ENCODE measurements at regions not wholly inside any gene's neighbourhood (a gene's known extent, or its start where the extent isn't known, plus 50 kb on each side); places are given as distances from the start of the nearest gene placed in this dataset.

DNA sequence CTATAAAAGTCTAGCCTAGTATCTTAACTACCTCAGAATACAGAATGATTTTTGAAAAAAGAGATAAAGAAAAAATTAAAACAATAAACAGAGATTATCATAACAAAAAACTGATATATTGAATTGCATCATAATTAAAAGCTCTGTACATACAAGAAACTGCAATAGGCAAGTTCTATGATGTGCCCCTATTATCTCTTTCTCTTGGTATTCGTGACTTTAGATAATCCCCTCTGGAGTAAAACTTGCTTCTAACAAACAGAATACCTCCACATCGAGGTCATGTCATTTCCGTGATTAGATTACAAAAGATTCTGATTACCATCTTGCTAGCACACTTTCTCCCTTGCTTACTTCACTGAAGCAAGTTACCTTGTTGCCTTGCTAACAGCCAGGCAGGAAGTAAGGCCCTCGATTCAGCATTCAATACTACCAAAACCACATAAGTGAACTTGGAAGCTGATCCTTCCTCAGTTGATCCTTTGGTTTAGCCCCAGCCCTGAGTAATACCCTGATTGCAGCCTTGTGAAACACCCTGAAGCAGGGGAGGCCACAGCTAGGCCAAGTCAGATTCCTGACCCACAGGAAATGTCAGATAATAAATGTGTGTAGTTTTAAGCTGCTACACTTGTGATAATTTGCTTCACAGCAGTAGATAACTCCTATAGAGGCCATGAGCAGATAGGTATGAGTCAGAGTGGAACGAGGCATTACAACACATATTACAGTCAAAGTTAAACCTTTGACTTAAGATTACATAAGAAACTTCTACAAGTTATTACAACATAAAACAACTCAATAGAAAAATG, 53.7 kb upstream of the TMX4 start:
- Mint-ChIP-seq H3K9me3 (no peaks in the 10 kb centered on the region), H3K4me1 (peaks cover 6% of the 10 kb centered on the region), H3K36me3 (no peaks in the 10 kb centered on the region), H3K4me3 (no peak overlapping the region), H3K27me3 (no peaks in the 10 kb centered on the region), H3K27ac (no peak overlapping the region)
- DNase-seq, result no peak
- CTCF ChIA-PET, result no interaction called here

- no peak overlapping the region for H3K27ac Mint-ChIP-seq
- H3K4me1 Mint-ChIP-seq, result peaks cover 6% of the 10 kb centered on the region
- H3K36me3 Mint-ChIP-seq, result no peaks in the 10 kb centered on the region
- no peak overlapping the region for H3K4me3 Mint-ChIP-seq
- no peak for DNase-seq
- CTCF ChIA-PET, result no interaction called here
- no peaks in the 10 kb centered on the region for H3K27me3 Mint-ChIP-seq
- H3K9me3 Mint-ChIP-seq, result no peaks in the 10 kb centered on the region
Measured at GRCh38 chr20:8074931-8075330, 55.4 kb upstream of the TMX4 start.

- H3K4me1 Mint-ChIP-seq, result peaks cover 6% of the 10 kb centered on the region
- H3K27me3 Mint-ChIP-seq, result no peaks in the 10 kb centered on the region
- CTCF ChIA-PET, result no interaction called here
- no peak for DNase-seq
- no peak overlapping the region for H3K4me3 Mint-ChIP-seq
- H3K36me3 Mint-ChIP-seq, result no peaks in the 10 kb centered on the region
- no peaks in the 10 kb centered on the region for H3K9me3 Mint-ChIP-seq
- no peak overlapping the region for H3K27ac Mint-ChIP-seq
Measured at GRCh38 chr20:8076306-8077136, 55.5 kb upstream of the PLCB1 start.

GRCh38 chr20:8077137-8077466, 55.0 kb upstream of the PLCB1 start:
- no peak for DNase-seq
- H3K4me1 Mint-ChIP-seq, result peaks cover 6% of the 10 kb centered on the region
- no peak overlapping the region for H3K27ac Mint-ChIP-seq
- no peaks in the 10 kb centered on the region for H3K36me3 Mint-ChIP-seq
- H3K9me3 Mint-ChIP-seq, result no peaks in the 10 kb centered on the region
- CTCF ChIA-PET, result no interaction called here
- no peak overlapping the region for H3K4me3 Mint-ChIP-seq
- no peaks in the 10 kb centered on the region for H3K27me3 Mint-ChIP-seq

- Mint-ChIP-seq H3K36me3 (no peaks in the 10 kb centered on the region), H3K4me3 (no peak overlapping the region), H3K27ac (no peak overlapping the region), H3K9me3 (no peaks in the 10 kb centered on the region), H3K4me1 (peaks cover 1% of the 10 kb centered on the region), H3K27me3 (no peaks in the 10 kb centered on the region)
- no peak for DNase-seq
- CTCF ChIA-PET, result no interaction called here
Measured at GRCh38 chr20:8078528-8078914, 53.5 kb upstream of the PLCB1 start.

DNA sequence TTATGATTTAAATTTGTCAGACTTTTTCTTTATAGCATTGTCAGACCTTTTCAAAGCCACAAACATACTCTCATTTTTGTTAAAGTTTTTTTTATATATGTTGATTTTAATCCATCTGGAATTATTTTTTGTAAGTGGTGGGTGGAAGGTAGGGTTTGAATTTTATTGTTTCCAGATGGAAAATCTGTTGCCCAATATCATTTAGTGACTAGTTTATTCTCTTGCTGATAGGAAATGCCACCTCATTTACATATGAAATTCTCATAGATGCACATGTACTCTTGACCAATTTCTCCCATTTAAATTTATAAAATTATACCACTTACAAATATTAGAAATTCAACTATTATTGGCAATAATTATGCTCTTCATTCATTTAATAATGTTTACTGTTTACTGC, 52.1 kb upstream of the PLCB1 start:
- no peak for DNase-seq
- H3K36me3 Mint-ChIP-seq, result no peaks in the 10 kb centered on the region
- no peaks in the 10 kb centered on the region for H3K9me3 Mint-ChIP-seq
- no peak overlapping the region for H3K27ac Mint-ChIP-seq
- no peaks in the 10 kb centered on the region for H3K4me1 Mint-ChIP-seq
- H3K4me3 Mint-ChIP-seq, result no peak overlapping the region
- no peaks in the 10 kb centered on the region for H3K27me3 Mint-ChIP-seq
- CTCF ChIA-PET, result no interaction called here

DNA sequence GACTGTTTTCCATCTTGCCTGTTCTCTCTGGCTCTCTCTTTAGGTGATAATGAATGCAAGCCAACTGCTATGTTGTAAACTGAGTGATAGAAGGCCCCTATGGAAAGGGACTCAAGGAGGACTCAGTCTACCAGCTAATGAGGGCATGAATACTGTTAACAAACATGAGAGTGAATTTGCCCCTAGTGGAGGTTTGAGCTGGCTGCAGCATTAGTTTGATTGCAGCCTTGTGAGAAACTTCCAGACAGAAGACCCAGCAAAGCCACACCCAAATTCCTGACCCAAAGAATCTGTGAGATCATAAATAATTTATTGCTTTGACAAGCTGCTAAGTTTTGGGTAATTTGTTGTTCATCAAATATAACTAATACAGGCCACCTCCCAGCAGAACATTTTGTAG, 50.0 kb upstream of the PLCB1 start:
- Mint-ChIP-seq H3K27me3 (no peaks in the 10 kb centered on the region), H3K4me3 (no peak overlapping the region), H3K27ac (no peak overlapping the region), H3K9me3 (no peaks in the 10 kb centered on the region), H3K4me1 (no peaks in the 10 kb centered on the region), H3K36me3 (no peaks in the 10 kb centered on the region)
- CTCF ChIA-PET, result interaction anchor here (0.9 kb wide), 1 partner anchor 14 kb away, joined by 3 read pairs; no protein-coding TSS in a partner anchor
- no peak for DNase-seq

All from activated naive CD4-positive, alpha-beta T cell treated with anti-CD3 and anti-CD28 coated beads, Interleukin-2, amount 10 ng/mL, durations not matched to agents 7 days and 5 days (primary cell).